WTC11 (cell line): ENCODE measurements at regions not wholly inside any gene's neighbourhood (a gene's known extent, or its start where the extent isn't known, plus 50 kb on each side); places are given as distances from the start of the nearest gene placed in this dataset.

ENCODE experiments used
- ATAC-seq: fragments of 200-7000 bp; cut with Tn5 transposase; 2 replicates; pipeline ENCODE4 v1.10.0; 2021; ENCODE audit warnings: mild to moderate bottlenecking, moderate library complexity
- CTCF ChIA-PET: fragments of 300-600 bp; sonication (Branson Sonifier 250); formaldehyde crosslinking; loops from one replicate; lab custom pipeline; 2021; ENCODE audit warnings: antibody characterized with exemption; lab: Charles Lee
- POLR2A ChIA-PET: fragments of 350-600 bp; sonication (Branson Sonifier 250); formaldehyde crosslinking; loops from one replicate; lab custom pipeline; 2021; ENCODE audit warnings: antibody characterized with exemption; lab: Charles Lee
- DNase-seq: peaks from one replicate; pipeline ENCODE4 v3.0.0; 2021; ENCODE audit warnings: low spot score
- H3K27ac Mint-ChIP-seq: 2 replicates; pipeline ENCODE4 v1.8.0; 2021; ENCODE audit warnings: mixed read lengths
- H3K27me3 Mint-ChIP-seq: 2 replicates; pipeline ENCODE4 v1.8.0; 2021; ENCODE audit warnings: low read depth, mild to moderate bottlenecking, moderate library complexity, mixed read lengths
- H3K36me3 Mint-ChIP-seq: 2 replicates; pipeline ENCODE4 v1.8.0; 2021; ENCODE audit warnings: mixed read lengths
- H3K4me1 Mint-ChIP-seq: 2 replicates; pipeline ENCODE4 v1.8.0; 2022; ENCODE audit warnings: mixed read lengths
- H3K4me3 Mint-ChIP-seq: 2 replicates; pipeline ENCODE4 v1.8.0; 2021; ENCODE audit warnings: mild to moderate bottlenecking, moderate library complexity, mixed read lengths
- H3K9me3 Mint-ChIP-seq: 2 replicates; pipeline ENCODE4 v1.8.0; 2021; ENCODE audit warnings: mixed read lengths
- ATF2 ChIP-seq: sonication (generic); formaldehyde crosslinking; IDR thresholded peaks from 2 replicates; pipeline ENCODE4 v1.8.1; 2022; ENCODE audit warnings: low read depth, missing genetic modification reagents, borderline replicate concordance
- E2F4 ChIP-seq: sonication (generic); formaldehyde crosslinking; IDR thresholded peaks from 2 replicates; pipeline ENCODE4 v1.8.1; 2022; ENCODE audit warnings: low read depth, mild to moderate bottlenecking, moderate library complexity, missing genetic modification reagents, borderline replicate concordance
- ELF4 ChIP-seq: sonication (generic); formaldehyde crosslinking; IDR thresholded peaks from 2 replicates; pipeline ENCODE4 v1.8.1; 2022; ENCODE audit warnings: low read depth, mild to moderate bottlenecking, moderate library complexity, missing genetic modification reagents
- EMX1 ChIP-seq: fragments of 250-450 bp; sonication (Bioruptor Pico); IDR thresholded peaks from 2 replicates; pipeline ENCODE4 v1.8.0; 2021; ENCODE audit warnings: mild to moderate bottlenecking
- HMGXB4 ChIP-seq: sonication (generic); formaldehyde crosslinking; IDR thresholded peaks from 2 replicates; pipeline ENCODE4 v1.8.1; 2023; ENCODE audit warnings: mild to moderate bottlenecking, moderate library complexity, missing genetic modification reagents
- JAZF1 ChIP-seq: fragments of 250-450 bp; sonication (Bioruptor Pico); IDR thresholded peaks from 2 replicates; pipeline ENCODE4 v1.9.0; 2021; ENCODE audit warnings: moderate library complexity, mild to moderate bottlenecking, inconsistent platforms
- NR1H2 ChIP-seq: sonication (generic); formaldehyde crosslinking; IDR thresholded peaks from 2 replicates; pipeline ENCODE4 v1.9.0; 2021; ENCODE audit warnings: mild to moderate bottlenecking, moderate library complexity, missing genetic modification reagents
- PRDM15 ChIP-seq: sonication (generic); formaldehyde crosslinking; IDR thresholded peaks from 2 replicates; pipeline ENCODE4 v1.8.0; 2022; ENCODE audit warnings: missing genetic modification reagents
- USF2 ChIP-seq: sonication (generic); formaldehyde crosslinking; IDR thresholded peaks from 2 replicates; pipeline ENCODE4 v1.8.1; 2023; ENCODE audit warnings: mild to moderate bottlenecking, missing genetic modification reagents, moderate library complexity
- ZMAT4 ChIP-seq: fragments of 250-450 bp; sonication (Bioruptor Pico); IDR thresholded peaks from 2 replicates; pipeline ENCODE4 v1.9.0; 2021; ENCODE audit warnings: mild to moderate bottlenecking
- ZNF219 ChIP-seq: sonication (generic); formaldehyde crosslinking; IDR thresholded peaks from 2 replicates; pipeline ENCODE4 v1.8.0; 2023; ENCODE audit warnings: missing genetic modification reagents, mild to moderate bottlenecking, borderline replicate concordance
- ZNF232 ChIP-seq: sonication (generic); formaldehyde crosslinking; IDR thresholded peaks from 2 replicates; pipeline ENCODE4 v1.8.0; 2022; ENCODE audit warnings: mild to moderate bottlenecking, missing genetic modification reagents
- ZNF416 ChIP-seq: fragments of 250-450 bp; sonication (Bioruptor Pico); IDR thresholded peaks from 2 replicates; pipeline ENCODE4 v1.9.0; 2021; ENCODE audit warnings: mild to moderate bottlenecking, inconsistent platforms
- ZNF532 ChIP-seq: fragments of 250-450 bp; sonication (Bioruptor Pico); IDR thresholded peaks from 2 replicates; pipeline ENCODE4 v1.9.0; 2021; ENCODE audit warnings: mild to moderate bottlenecking, borderline replicate concordance
- ZNF671 ChIP-seq: fragments of 250-450 bp; sonication (Bioruptor Pico); IDR thresholded peaks from 2 replicates; pipeline ENCODE4 v1.8.0; 2021; ENCODE audit warnings: mild to moderate bottlenecking

GRCh38 chr4:100340512-100341485 is 150.5 kb upstream of the DDIT4L start:
- no peak overlapping the region for H3K27ac Mint-ChIP-seq
- DNase-seq (no peak), ATAC-seq (no peak)
- H3K27me3 Mint-ChIP-seq, result no peaks in the 10 kb centered on the region
- peaks cover 35% of the 10 kb centered on the region for H3K9me3 Mint-ChIP-seq
- 0 out of 2 replicates have a peak, but pooled peaks cover 5% of the 10 kb centered on the region for H3K36me3 Mint-ChIP-seq
- no peak overlapping the region for H3K4me3 Mint-ChIP-seq
- peaks cover 11% of the 10 kb centered on the region for H3K4me1 Mint-ChIP-seq
- TF ChIP-seq NR1H2 (no peak), ATF2 (no peak), ZNF671 (CRISPR knock-in tag) (no peak), ZNF219 (CRISPR knock-in tag) (no peak), JAZF1 (CRISPR knock-in tag) (no peak), ZNF232 (CRISPR knock-in tag) (no peak), ZMAT4 (CRISPR knock-in tag) (no peak), HMGXB4 (CRISPR knock-in tag) (no peak), EMX1 (no peak), ELF4 (CRISPR knock-in tag) (no peak), ZNF416 (CRISPR knock-in tag) (no peak), USF2 (CRISPR knock-in tag) (no peak), PRDM15 (no peak), E2F4 (CRISPR knock-in tag) (no peak), ZNF532 (CRISPR knock-in tag) (no peak)
- ChIA-PET POLR2A (no interaction called here), CTCF (no interaction called here)
